ENCODE measurements at regions not wholly inside any gene's neighbourhood (a gene's known extent, or its start where the extent isn't known, plus 50 kb on each side); places are given as distances from the start of the nearest gene placed in this dataset.

- H3K9me3 ChIP-seq = no peaks in the 10 kb centered on the region
- TF ChIP-seq POLR2A (IDR thresholded peaks at IDR 0.05) (no peak), POLR2AphosphoS5 (IDR thresholded peaks at IDR 0.05) (no peak)
- TF ChIP-seq, protein P1, sequence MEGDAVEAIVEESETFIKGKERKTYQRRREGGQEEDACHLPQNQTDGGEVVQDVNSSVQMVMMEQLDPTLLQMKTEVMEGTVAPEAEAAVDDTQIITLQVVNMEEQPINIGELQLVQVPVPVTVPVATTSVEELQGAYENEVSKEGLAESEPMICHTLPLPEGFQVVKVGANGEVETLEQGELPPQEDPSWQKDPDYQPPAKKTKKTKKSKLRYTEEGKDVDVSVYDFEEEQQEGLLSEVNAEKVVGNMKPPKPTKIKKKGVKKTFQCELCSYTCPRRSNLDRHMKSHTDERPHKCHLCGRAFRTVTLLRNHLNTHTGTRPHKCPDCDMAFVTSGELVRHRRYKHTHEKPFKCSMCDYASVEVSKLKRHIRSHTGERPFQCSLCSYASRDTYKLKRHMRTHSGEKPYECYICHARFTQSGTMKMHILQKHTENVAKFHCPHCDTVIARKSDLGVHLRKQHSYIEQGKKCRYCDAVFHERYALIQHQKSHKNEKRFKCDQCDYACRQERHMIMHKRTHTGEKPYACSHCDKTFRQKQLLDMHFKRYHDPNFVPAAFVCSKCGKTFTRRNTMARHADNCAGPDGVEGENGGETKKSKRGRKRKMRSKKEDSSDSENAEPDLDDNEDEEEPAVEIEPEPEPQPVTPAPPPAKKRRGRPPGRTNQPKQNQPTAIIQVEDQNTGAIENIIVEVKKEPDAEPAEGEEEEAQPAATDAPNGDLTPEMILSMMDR (IDR thresholded peaks at IDR 0.05) = no peak
- no peaks in the 10 kb centered on the region for H3K4me1 ChIP-seq
- H3K36me3 ChIP-seq = no peaks in the 10 kb centered on the region
- intact Hi-C loops (cut with DNase I; ENCODE audit: low total_unique reads) = no loop called here
- DNase-seq (ENCODE audit: low spot score in 2 of 2) = no peak
- no peaks in the 10 kb centered on the region for H3K27me3 ChIP-seq
- no peak overlapping the region for H3K4me3 ChIP-seq
- H3K27ac ChIP-seq = no peak overlapping the region
These were observed 153.4 kb downstream of the RGS9 start for GRCh38 chr17:65290616-65291015.

GRCh38 chr17:65290056-65290455 is 152.9 kb downstream of the RGS9 start:
- TF ChIP-seq, protein P1 (IDR thresholded peaks at IDR 0.05) = no peak
- TF ChIP-seq POLR2A (IDR thresholded peaks at IDR 0.05) = no peak
- TF ChIP-seq POLR2AphosphoS5 (IDR thresholded peaks at IDR 0.05) = no peak
- intact Hi-C loops (cut with DNase I; ENCODE audit: low total_unique reads) = no loop called here

DNA sequence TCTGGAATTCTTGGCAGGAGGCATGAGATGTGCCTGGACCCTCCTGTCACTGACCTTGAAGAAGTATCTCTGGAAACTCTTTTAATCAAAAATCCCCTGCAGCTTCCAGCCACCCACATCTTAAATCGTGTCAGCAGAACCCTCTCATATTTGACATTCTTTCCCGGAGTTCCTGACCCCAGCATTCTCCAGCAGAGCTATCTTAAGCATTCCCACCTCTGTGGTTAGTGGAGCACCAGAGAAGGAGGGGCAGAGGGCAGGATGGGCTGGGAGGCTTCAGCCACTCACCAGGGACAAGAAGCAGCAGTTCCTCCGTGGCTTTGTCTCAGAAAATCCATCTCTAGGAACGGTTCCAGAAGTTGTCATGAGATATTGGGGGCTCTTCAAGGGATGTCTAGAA is 149.9 kb downstream of the RGS9 start:
- Histone ChIP-seq H3K9me3 (no peaks in the 10 kb centered on the region), H3K4me1 (no peaks in the 10 kb centered on the region), H3K27me3 (no peaks in the 10 kb centered on the region), H3K27ac (no peak overlapping the region), H3K4me3 (no peak overlapping the region), H3K36me3 (no peaks in the 10 kb centered on the region)
- intact Hi-C loops (cut with DNase I; ENCODE audit: low total_unique reads) = no loop called here
- no peak for DNase-seq (ENCODE audit: low spot score in 2 of 2)
- TF ChIP-seq, protein P1 (IDR thresholded peaks at IDR 0.05) = no peak
- TF ChIP-seq POLR2AphosphoS5 (IDR thresholded peaks at IDR 0.05) = no peak
- no peak for TF ChIP-seq POLR2A (IDR thresholded peaks at IDR 0.05)

More at GRCh38 chr17:65290056-65290455, 152.9 kb downstream of the RGS9 start:
- no peak for DNase-seq (ENCODE audit: low spot score in 2 of 2)
- Histone ChIP-seq H3K27ac (no peak overlapping the region), H3K4me3 (no peak overlapping the region), H3K9me3 (no peaks in the 10 kb centered on the region), H3K27me3 (no peaks in the 10 kb centered on the region), H3K4me1 (no peaks in the 10 kb centered on the region), H3K36me3 (no peaks in the 10 kb centered on the region)

DNA sequence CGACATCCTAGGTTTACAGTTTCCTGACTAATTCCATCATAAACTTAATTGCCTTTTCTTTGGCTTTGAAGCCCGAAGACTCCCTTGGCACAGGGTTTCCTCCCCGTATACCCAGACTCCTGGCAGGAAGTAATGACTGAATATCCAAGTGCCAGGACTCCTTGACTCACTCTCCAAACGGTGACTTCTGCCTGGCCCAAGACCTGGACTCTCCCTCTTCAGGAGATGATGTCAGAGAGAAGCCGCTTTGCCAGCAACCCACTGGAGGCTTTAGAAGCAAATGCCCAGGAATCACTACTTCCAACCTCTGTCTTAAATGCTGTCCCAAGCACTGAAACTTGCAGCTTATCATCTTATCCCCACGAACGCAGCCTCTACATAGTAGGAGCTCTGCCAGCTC is 146.5 kb downstream of the RGS9 start:
- no peaks in the 10 kb centered on the region for H3K36me3 ChIP-seq
- intact Hi-C loops (cut with DNase I; ENCODE audit: low total_unique reads) = no loop called here
- DNase-seq (ENCODE audit: low spot score in 2 of 2) = no peak

GRCh38 chr17:65279456-65279855 is 142.3 kb downstream of the RGS9 start:
- DNase-seq (ENCODE audit: low spot score in 2 of 2) = no peak
- H3K27me3 ChIP-seq = no peaks in the 10 kb centered on the region
- H3K36me3 ChIP-seq = no peaks in the 10 kb centered on the region
- no peaks in the 10 kb centered on the region for H3K9me3 ChIP-seq
- no peak overlapping the region for H3K4me3 ChIP-seq
- H3K4me1 ChIP-seq = no peaks in the 10 kb centered on the region
- no peak overlapping the region for H3K27ac ChIP-seq
- intact Hi-C loops (cut with DNase I; ENCODE audit: low total_unique reads) = no loop called here
- TF ChIP-seq POLR2A (IDR thresholded peaks at IDR 0.05) (no peak), POLR2AphosphoS5 (IDR thresholded peaks at IDR 0.05) (no peak)
- TF ChIP-seq, protein P1 (IDR thresholded peaks at IDR 0.05) = no peak

More for the DNA sequence above, 146.5 kb downstream of the RGS9 start:
- Histone ChIP-seq H3K27me3 (no peaks in the 10 kb centered on the region), H3K9me3 (no peaks in the 10 kb centered on the region), H3K4me1 (no peaks in the 10 kb centered on the region), H3K4me3 (no peak overlapping the region), H3K27ac (no peak overlapping the region)
- TF ChIP-seq, protein P1 (IDR thresholded peaks at IDR 0.05) = no peak

Measured in breast epithelium (tissue), 4 donors.